Keratinocyte (primary cell): ENCODE measurements at regions not wholly inside any gene's neighbourhood (a gene's known extent, or its start where the extent isn't known, plus 50 kb on each side); places are given as distances from the start of the nearest gene placed in this dataset.

Experiments used
- DNase-seq: peaks from one replicate; pipeline ENCODE4 v3.0.0-alpha.2; 2011; ENCODE audit warnings: low read depth, missing footprints, low spot score
- FAIRE-seq: peaks from 2 replicates; lab custom pipeline; 2011; peaks lifted over from hg19 to GRCh38; lab: Jason Lieb, UNC
- H2AFZ ChIP-seq: 2 replicates; pipeline ENCODE4 v1.6.0; 2012; ENCODE audit warnings: low read length, control low read depth, inconsistent platforms; ENCODE audit not compliant: control insufficient read depth
- H3K27ac ChIP-seq: 2 replicates; pipeline ENCODE4 v1.5.1; 2011; ENCODE audit warnings: low read length; ENCODE audit not compliant: control insufficient read depth, insufficient read depth
- H3K27me3 ChIP-seq: 3 replicates; pipeline ENCODE4 v1.6.0; 2011; ENCODE audit warnings: low read length; ENCODE audit not compliant: control insufficient read depth, insufficient read depth; ENCODE audit errors: extremely low read depth
- H3K36me3 ChIP-seq, 2 experiments: 2 replicates in 1 of 2; 3 replicates in 1 of 2; pipeline ENCODE4 v1.5.1; 2011; ENCODE audit warnings: low read length in 2 of 2, mild to moderate bottlenecking in 1 of 2; ENCODE audit not compliant: control insufficient read depth in 2 of 2, insufficient read depth in 2 of 2; ENCODE audit errors: extremely low read depth in 1 of 2
- H3K4me1 ChIP-seq: 3 replicates; pipeline ENCODE4 v1.5.1; 2011; ENCODE audit warnings: low read length; ENCODE audit not compliant: control insufficient read depth, insufficient read depth; ENCODE audit errors: extremely low read depth
- H3K4me2 ChIP-seq: 3 replicates; pipeline ENCODE4 v1.6.0; 2011; ENCODE audit warnings: low read depth, low read length; ENCODE audit not compliant: control insufficient read depth, insufficient read depth; ENCODE audit errors: extremely low read depth
- H3K4me3 ChIP-seq, 3 experiments: fragments of 200-600 bp in 1 of 3; sonication (generic) in 1 of 3; 2 replicates in 2 of 3; 3 replicates in 1 of 3; pipeline ENCODE4 v1.5.1; 2011 to 2016; ENCODE audit warnings: low read length in 3 of 3, mild to moderate bottlenecking in 3 of 3, control low read depth in 2 of 3, inconsistent platforms in 1 of 3, low read depth in 1 of 3, mixed read lengths in 1 of 3, mixed run types in 1 of 3, moderate library complexity in 1 of 3; ENCODE audit not compliant: control insufficient read depth in 2 of 3, insufficient read depth in 2 of 3; ENCODE audit errors: extremely low read depth in 1 of 3
- H3K79me2 ChIP-seq: 2 replicates; pipeline ENCODE4 v1.6.0; 2012; ENCODE audit warnings: low read length; ENCODE audit not compliant: control insufficient read depth, insufficient read depth
- H3K9ac ChIP-seq: 3 replicates; pipeline ENCODE4 v1.6.0; 2011; ENCODE audit warnings: low read length; ENCODE audit not compliant: control insufficient read depth, insufficient read depth; ENCODE audit errors: extremely low read depth
- H3K9me1 ChIP-seq: 3 replicates; pipeline ENCODE4 v1.6.0; 2011; ENCODE audit warnings: low read length; ENCODE audit not compliant: control insufficient read depth, insufficient read depth; ENCODE audit errors: extremely low read depth
- H3K9me3 ChIP-seq: 2 replicates; pipeline ENCODE4 v1.5.1; 2012; ENCODE audit warnings: low read depth, low read length; ENCODE audit not compliant: control insufficient read depth
- H4K20me1 ChIP-seq: 3 replicates; pipeline ENCODE4 v1.6.0; 2011; ENCODE audit warnings: low read length; ENCODE audit not compliant: control insufficient read depth, insufficient read depth; ENCODE audit errors: extremely low read depth
- CTCF ChIP-seq, 3 experiments: IDR thresholded peaks in 1 of 3; conservative IDR thresholded peaks in 1 of 3; optimal IDR thresholded peaks in 1 of 3; 2 replicates in 2 of 3; 3 replicates in 1 of 3; pipeline versions ENCODE3 to v1.5.1; 2011; ENCODE audit warnings: low read length in 3 of 3, mild to moderate bottlenecking in 3 of 3, moderate library complexity in 2 of 3, control low read depth in 1 of 3, inconsistent platforms in 1 of 3; ENCODE audit not compliant: insufficient read depth in 2 of 3; ENCODE audit errors: extremely low read depth in 1 of 3
- EZH2 ChIP-seq: IDR thresholded peaks from one replicate; pipeline ENCODE4 v1.6.1; 2012; ENCODE audit warnings: inconsistent platforms, mild to moderate bottlenecking, low read length, moderate library complexity
- dilution Hi-C: fragments of 300-500 bp; cut with MboI; formaldehyde crosslinking; loops from one replicate; pipeline ENCODE4 v1.7.0; 2020; ENCODE audit warnings: low sequenced_read_pairs; ENCODE audit not compliant: extremely low pct_ligation_motif_present

GRCh38 chr6:100988391-100988984 is 107.4 kb upstream of the ASCC3 start:
- dilution Hi-C loops, result no loop called here
- H3K4me1 ChIP-seq, result no peaks in the 10 kb centered on the region
- H3K4me2 ChIP-seq, result no peak overlapping the region
- TF ChIP-seq CTCF (optimal IDR thresholded peaks at IDR 0.05 in 1 of 3, IDR thresholded peaks at IDR 0.05 in 1 of 3, conservative IDR thresholded peaks at IDR 0.05 in 1 of 3; ENCODE audit: extremely low read depth in 1 of 3, insufficient read depth in 2 of 3, low read length in 3 of 3) (no peak), EZH2 (no peak)
- no peaks in the 10 kb centered on the region for H3K27me3 ChIP-seq
- FAIRE-seq (no peak), DNase-seq (no peak)
- no peaks in the 10 kb centered on the region for H4K20me1 ChIP-seq
- H3K9me1 ChIP-seq, result no peaks in the 10 kb centered on the region
- H3K27ac ChIP-seq, result no peak overlapping the region
- H3K9ac ChIP-seq, result no peak overlapping the region
- H3K36me3 ChIP-seq, result no peaks in the 10 kb centered on the region
- H3K9me3 ChIP-seq, result no peaks in the 10 kb centered on the region
- H3K79me2 ChIP-seq, result no peaks in the 10 kb centered on the region
- no peak overlapping the region for H2AFZ ChIP-seq
- H3K4me3 ChIP-seq, result no peak overlapping the region

GRCh38 chr6:100990070-100990469 is 108.9 kb upstream of the ASCC3 start:
- H3K79me2 ChIP-seq, result no peaks in the 10 kb centered on the region
- H4K20me1 ChIP-seq, result no peaks in the 10 kb centered on the region
- H3K9ac ChIP-seq, result no peak overlapping the region
- H3K27ac ChIP-seq, result no peak overlapping the region
- H3K4me1 ChIP-seq, result no peaks in the 10 kb centered on the region
- dilution Hi-C loops, result no loop called here
- no peak for DNase-seq
- H2AFZ ChIP-seq, result no peak overlapping the region
- H3K4me3 ChIP-seq, result no peak overlapping the region
- no peaks in the 10 kb centered on the region for H3K27me3 ChIP-seq
- no peak for FAIRE-seq
- TF ChIP-seq CTCF (optimal IDR thresholded peaks at IDR 0.05 in 1 of 3, IDR thresholded peaks at IDR 0.05 in 1 of 3, conservative IDR thresholded peaks at IDR 0.05 in 1 of 3; ENCODE audit: extremely low read depth in 1 of 3, insufficient read depth in 2 of 3, low read length in 3 of 3) (no peak), EZH2 (no peak)
- no peaks in the 10 kb centered on the region for H3K9me1 ChIP-seq
- H3K9me3 ChIP-seq, result no peaks in the 10 kb centered on the region
- no peak overlapping the region for H3K4me2 ChIP-seq
- H3K36me3 ChIP-seq, result no peaks in the 10 kb centered on the region
